Stimulated activated CD8-positive, alpha-beta memory T cell treated with anti-CD3 and anti-CD28 coated beads, Interleukin-4, amount 100 ng/mL, for 1 hour (primary cell): ENCODE measurements at regions not wholly inside any gene's neighbourhood (a gene's known extent, or its start where the extent isn't known, plus 50 kb on each side); places are given as distances from the start of the nearest gene placed in this dataset.
A peak's percentile ranks its signal among the peaks of the same experiment; 100 is the strongest.

Experiments used
- DNase-seq, 2 donors: peaks; one replicate each; pipeline ENCODE4 v3.0.0-alpha.2; 2020; ENCODE audit warnings: low read depth in 2 of 2, low spot score in 1 of 2

DNA sequence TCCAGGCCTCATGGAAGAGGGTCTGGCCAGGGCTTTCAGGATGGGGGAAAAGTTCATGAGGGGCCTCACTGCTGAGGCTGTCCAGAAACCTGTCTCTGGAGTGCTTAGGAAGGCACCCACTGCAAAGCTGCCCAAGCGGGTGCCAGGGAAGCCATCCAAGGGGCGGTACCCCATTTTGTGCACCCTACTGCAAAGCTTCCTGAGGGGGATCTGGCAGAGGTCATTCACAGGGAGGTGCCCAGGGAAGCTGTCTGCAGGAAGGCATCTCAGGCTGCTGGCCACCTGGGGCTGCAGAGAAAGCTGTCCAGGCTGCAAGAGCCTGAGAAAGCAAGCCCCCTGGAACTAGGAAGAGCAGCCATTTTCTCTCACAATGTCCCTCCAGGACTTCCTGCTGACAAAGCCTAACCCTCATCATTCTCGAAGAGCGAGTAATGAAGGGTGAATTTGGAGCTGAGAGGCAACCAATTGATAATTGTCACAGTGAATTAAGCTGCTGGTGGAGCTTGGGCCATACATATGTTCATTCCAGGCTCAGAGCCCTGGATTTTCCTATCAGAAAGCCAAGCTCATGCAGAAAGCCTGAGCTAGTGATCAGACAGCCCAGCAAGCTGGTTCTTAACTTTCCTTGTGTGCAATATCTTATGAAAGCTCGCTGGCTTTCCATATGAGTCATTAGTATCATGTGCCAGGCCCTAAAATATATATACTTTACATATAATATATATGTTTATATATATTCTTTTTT lies 62.2 kb upstream of the SLC22A16 start:
- DNase-seq: no peak

DNA sequence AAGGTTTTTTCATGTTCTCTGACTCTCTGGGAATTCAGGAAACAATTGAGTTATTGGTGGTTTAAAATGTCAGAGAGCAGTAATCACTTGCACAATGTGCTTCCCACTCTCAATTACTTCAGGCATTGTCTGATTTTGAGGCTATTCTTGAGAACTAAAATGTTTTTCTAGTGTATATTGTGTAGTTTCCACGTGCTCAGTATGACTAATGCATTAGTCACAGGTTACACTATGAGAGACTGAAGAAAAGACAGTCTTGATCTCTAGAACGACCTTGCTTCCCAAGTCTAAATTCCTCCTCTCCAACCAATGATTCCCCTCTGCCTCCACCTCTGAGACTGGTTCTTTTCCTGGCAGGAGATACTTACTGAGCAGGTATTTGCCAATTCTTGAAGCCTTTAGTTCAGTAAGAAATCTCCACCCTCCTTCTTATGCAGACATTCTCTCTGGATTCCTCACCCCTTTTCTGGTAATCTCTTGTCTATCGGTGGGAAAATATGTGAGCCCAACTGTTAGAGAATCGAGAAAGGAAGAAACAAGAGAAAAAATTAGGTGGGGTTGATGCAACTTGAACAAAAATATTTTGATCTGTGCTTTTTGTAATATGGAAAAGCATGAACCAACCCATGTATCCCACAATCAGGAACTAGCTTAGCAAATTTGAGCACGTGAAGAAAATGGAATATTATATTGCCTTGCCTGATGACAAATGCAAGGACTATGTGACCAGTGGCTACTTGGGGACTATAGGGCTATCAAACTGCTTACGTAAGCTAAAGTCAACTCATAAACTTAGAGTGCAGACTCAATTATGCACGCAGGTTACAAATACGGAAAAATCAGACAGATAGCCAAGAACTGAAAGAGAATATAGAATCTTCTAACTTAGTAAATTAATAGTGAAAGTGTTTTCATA lies 61.1 kb upstream of the SLC22A16 start:
- no peak for DNase-seq

DNA sequence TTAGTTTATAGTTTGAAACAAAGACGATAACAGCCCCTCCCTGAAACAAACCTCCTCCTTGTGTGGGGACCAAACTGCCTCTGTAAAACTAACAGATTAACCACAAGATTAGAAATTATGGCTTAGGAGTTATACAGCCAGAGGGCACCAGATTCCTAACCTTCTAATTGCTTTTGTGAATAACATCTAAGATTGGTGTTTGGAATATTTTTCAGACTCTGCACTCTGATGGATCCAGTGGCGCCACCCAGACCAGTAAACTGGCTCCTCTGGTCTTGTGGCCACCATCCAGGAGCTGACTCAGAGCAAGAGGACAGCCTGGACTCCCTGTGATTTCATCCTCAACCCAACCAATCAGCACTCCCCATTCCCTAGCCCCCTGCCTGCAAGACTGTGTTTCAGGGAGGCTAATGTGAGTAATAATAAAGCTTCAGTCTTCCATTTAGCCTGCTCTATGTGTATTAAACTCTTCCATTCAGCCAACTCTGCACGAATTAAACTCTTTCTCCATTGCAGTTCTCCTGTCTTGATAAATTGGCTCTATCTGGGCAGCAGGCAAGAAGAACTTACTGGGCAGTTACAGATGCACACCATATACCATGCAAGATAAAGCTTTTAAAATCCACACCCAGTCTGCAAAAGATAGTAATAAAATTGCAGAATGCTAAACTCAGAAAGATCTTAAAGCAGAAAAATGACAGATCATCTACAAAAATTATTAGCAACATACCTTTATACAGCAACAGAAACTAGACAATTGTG lies 58.5 kb upstream of the SLC22A16 start:
- no peak for DNase-seq

DNA sequence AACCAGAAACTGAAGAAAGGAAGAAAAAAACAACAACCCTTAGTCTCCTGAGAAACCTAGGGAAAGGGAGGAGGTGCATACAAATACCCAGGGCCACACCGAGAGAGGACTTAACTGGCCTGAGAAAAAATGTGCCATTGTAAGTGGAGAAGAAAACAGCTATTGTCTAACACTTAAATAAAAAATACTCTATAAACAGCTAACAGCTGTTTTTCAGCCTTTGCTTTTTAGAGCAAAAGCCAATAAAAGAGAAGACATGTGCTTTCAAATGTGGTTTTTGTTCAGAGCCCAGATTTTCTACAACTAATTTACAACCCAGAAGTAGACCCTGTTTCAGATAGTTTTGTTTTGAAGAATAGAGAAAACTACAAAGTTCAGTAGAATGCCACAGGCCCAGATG lies 56.0 kb upstream of the SLC22A16 start:
- DNase-seq: no peak

DNA sequence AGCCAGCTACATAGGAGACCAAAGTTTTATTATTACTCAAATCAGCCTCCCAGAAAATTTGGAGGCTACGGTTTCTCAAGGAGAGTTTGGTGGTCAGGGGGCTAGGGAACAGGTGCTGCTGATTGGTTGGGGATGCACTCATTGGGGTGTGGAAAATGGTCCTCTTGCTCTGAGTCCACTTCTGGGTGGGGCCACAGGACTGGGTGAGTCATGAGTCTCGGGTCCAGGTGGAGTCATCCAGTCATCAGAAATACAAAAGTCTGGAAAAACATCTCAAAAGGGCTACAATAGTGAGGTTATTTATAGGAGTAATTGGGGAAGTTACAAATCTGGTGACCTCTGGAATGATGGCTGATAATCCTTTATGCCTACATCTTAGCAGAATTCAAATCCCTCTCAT lies 54.3 kb upstream of the SLC22A16 start:
- no peak for DNase-seq

DNA sequence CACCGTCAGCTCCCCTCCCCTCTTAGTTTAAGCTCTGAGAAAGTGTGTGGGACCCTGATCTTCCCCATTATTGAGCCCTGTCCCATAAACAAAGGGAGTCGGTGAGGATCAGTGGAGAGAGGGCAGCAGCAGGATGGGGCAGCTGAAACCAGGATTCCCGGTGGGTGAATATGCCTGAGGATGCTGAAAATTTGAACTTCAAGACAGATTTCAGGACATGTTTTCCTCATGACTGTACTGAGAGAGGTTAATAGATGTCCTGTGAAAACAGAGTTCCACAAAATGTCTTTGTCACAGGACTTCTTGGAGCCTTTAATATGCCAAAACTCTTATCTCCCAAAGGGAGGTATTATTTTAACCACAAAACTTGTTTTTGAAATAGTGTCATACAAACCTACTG lies 53.5 kb upstream of the SLC22A16 start:
- no peak for DNase-seq

DNA sequence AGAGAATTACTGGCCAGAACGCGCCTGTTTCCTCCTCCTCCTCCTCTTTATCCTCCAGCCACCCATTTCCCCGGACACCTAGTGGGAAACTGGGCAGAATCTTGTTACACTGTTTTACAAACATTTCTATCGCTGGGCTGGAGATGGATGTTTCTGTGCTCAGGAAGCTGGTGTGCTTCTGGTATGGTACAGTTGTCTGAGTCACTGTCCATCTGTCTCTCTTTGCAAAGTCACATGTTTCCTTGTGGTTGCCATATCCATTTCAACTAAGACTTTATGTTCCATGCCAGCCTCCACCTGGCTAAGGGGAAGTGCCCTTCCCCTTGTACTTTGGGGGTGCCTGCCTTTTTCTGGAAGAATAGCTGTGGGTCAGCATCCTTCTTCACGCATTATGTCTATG lies 52.9 kb upstream of the SLC22A16 start:
- no peak for DNase-seq

DNA sequence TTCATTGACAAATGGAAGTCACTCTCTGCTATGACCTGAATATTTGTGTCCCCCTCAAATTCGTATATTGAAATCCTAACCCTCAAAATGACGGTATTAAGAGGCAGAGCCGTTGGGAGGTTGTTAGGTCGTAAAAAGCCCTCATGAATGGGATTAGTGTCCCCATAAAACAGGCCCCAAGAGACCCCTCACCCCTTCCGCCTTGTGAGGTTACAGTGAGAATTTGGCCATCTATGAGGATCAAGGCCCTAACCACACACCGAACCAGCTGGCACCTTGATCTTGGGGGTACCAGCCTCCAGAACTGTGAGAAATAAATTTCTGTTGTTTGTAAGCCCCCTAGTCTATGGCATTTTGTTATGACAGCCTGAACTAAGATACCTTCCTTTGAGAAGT lies 52.5 kb upstream of the SLC22A16 start:
- no peak for DNase-seq

DNA sequence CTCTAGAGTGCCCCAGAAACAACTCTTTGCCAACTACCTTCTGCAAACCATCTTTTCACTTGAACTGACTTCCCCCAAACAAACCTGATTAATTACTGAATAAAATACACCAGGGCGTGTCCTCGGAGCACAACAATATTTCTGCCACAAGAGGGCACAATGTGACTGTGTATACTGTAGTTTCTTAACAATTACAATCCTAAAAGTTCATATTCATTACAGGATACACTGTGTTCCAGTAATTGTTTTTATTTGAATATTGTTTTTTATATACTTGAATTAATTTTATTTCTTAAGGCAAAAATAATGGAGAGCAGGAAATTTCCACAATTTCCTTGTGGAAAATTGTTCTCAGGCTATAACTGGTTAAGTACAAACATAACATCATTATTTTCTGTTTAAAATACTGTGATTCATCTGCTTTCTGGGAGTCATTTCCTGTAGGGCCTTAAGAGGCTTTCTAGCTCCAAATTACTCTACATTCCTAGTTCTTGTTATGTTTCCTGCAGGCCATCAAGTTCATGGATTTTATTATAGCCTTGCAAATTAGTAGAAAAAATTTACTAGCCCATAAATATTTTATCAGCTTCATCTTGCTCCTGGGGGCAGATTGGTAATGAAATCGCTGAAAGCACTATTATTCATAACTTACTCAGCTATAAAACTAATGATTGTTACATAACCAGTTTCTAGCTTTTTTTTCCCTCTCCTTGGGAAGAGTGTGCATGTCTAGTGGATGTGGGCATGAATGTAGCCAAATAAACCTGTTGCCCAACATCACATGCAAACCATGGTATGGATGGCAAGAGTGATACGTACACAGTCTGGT lies 51.9 kb upstream of the SLC22A16 start:
- peak in 1 of 2 donors; percentile 20 for DNase-seq

DNA sequence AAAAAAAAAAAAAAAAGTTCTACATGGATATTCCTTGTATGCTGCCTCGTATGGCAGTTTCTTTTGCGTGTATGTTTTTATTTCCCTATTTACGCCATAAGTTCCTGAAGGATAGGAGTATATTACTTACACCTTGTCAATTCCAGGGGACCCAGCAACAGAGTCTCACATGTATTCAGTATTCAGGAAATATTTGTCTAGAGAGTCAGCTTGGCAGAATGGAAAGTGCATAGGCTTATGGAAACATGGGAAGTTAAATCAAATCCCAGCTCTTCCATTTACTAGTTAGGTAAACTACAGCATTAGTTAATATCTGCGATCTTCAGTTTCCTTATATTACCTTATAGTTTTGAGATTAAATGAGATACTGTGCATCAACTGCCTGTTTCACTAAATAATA lies 51.1 kb upstream of the SLC22A16 start:
- DNase-seq: no peak

DNA sequence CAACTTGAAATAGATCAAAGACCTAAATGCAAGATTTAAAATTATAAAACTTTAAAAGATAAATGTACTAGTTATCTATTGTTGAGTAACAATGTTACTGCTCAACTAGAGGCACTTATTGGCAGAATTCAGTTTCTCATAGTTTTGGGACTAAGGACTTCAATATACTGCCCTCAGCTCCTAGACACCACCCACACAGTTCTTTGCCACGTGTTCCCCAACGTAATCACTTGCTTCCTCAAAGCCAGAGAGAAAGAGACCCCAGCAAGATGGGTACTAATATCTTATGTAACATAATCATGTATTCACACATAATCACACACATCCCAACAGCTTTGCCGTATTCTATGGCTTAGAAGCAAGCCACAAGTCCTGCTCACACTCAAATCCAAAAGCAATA lies 50.3 kb upstream of the SLC22A16 start:
- DNase-seq: no peak
